HL-60 (cell line): ENCODE measurements at regions not wholly inside any gene's neighbourhood (a gene's known extent, or its start where the extent isn't known, plus 50 kb on each side); places are given as distances from the start of the nearest gene placed in this dataset.

Source experiments
- DNase-seq, 2 experiments: peaks; one replicate each; pipeline ENCODE4 v3.0.0-alpha.2; 2010 to 2020; ENCODE audit warnings: low read depth in 1 of 2, low spot score in 1 of 2
- H3K27ac ChIP-seq: fragments of 250-450 bp; sonication (Bioruptor Pico); replicated peaks from 2 replicates; pipeline ENCODE4 v1.5.1; 2020; ENCODE audit warnings: mild to moderate bottlenecking, moderate library complexity
- H3K27me3 ChIP-seq: fragments of 250-450 bp; sonication (Bioruptor Pico); 2 replicates; pipeline ENCODE4 v1.5.1; 2021; ENCODE audit warnings: mild to moderate bottlenecking, moderate library complexity; ENCODE audit not compliant: insufficient read depth, poor library complexity, severe bottlenecking
- H3K4me3 ChIP-seq: replicated peaks from 2 replicates; pipeline ENCODE4 v1.5.1; 2011; ENCODE audit warnings: mild to moderate bottlenecking, control low read depth, low read length; ENCODE audit not compliant: insufficient read depth
- GABPA ChIP-seq: IDR thresholded peaks from 2 replicates; pipeline ENCODE4 v1.6.1; 2012; ENCODE audit warnings: low read depth
- POLR2AphosphoS5 ChIP-seq: IDR thresholded peaks from 2 replicates; pipeline ENCODE4 v1.6.1; 2012; ENCODE audit warnings: low read depth
- SPI1 ChIP-seq: IDR thresholded peaks from 2 replicates; pipeline ENCODE4 v1.6.1; 2012; ENCODE audit warnings: low read depth, mild to moderate bottlenecking, borderline replicate concordance
- TF ChIP-seq, protein P1 (sequence below): IDR thresholded peaks from one replicate; pipeline ENCODE4 v1.5.1; 2011; ENCODE audit warnings: low read length, control low read depth, inconsistent platforms; ENCODE audit not compliant: insufficient read depth
- TF ChIP-seq, protein P2 (sequence below): IDR thresholded peaks from 2 replicates; pipeline ENCODE4 v1.6.1; 2012; ENCODE audit warnings: low read depth; ENCODE audit not compliant: insufficient replicate concordance

DNA sequence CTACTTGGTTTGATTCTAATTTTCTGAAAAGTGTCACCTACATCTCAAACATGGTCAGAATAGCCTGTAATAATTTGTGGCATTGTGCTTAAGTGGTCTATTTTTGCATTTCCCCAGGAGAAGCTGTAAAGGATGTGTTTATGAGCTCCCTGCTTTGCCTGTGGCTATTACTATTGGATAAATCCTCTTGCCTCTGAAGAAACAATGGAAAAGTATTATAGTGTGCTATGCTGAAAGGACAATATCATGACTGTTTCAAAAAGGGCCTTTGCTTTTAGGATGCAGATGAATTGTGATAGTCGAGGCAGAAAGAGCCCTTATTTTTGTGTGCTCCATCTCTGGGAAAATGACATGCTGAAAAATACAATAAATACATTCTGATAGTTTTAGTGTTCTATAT, 94.1 kb upstream of the ARMC3 start:
- Histone ChIP-seq H3K27me3 (no peaks in the 10 kb centered on the region), H3K4me3 (no peak overlapping the region), H3K27ac (no peak overlapping the region)
- TF ChIP-seq SPI1 (no peak), GABPA (no peak), POLR2AphosphoS5 (no peak)
- TF ChIP-seq, protein P1, sequence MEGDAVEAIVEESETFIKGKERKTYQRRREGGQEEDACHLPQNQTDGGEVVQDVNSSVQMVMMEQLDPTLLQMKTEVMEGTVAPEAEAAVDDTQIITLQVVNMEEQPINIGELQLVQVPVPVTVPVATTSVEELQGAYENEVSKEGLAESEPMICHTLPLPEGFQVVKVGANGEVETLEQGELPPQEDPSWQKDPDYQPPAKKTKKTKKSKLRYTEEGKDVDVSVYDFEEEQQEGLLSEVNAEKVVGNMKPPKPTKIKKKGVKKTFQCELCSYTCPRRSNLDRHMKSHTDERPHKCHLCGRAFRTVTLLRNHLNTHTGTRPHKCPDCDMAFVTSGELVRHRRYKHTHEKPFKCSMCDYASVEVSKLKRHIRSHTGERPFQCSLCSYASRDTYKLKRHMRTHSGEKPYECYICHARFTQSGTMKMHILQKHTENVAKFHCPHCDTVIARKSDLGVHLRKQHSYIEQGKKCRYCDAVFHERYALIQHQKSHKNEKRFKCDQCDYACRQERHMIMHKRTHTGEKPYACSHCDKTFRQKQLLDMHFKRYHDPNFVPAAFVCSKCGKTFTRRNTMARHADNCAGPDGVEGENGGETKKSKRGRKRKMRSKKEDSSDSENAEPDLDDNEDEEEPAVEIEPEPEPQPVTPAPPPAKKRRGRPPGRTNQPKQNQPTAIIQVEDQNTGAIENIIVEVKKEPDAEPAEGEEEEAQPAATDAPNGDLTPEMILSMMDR = no peak
- TF ChIP-seq, protein P2, sequence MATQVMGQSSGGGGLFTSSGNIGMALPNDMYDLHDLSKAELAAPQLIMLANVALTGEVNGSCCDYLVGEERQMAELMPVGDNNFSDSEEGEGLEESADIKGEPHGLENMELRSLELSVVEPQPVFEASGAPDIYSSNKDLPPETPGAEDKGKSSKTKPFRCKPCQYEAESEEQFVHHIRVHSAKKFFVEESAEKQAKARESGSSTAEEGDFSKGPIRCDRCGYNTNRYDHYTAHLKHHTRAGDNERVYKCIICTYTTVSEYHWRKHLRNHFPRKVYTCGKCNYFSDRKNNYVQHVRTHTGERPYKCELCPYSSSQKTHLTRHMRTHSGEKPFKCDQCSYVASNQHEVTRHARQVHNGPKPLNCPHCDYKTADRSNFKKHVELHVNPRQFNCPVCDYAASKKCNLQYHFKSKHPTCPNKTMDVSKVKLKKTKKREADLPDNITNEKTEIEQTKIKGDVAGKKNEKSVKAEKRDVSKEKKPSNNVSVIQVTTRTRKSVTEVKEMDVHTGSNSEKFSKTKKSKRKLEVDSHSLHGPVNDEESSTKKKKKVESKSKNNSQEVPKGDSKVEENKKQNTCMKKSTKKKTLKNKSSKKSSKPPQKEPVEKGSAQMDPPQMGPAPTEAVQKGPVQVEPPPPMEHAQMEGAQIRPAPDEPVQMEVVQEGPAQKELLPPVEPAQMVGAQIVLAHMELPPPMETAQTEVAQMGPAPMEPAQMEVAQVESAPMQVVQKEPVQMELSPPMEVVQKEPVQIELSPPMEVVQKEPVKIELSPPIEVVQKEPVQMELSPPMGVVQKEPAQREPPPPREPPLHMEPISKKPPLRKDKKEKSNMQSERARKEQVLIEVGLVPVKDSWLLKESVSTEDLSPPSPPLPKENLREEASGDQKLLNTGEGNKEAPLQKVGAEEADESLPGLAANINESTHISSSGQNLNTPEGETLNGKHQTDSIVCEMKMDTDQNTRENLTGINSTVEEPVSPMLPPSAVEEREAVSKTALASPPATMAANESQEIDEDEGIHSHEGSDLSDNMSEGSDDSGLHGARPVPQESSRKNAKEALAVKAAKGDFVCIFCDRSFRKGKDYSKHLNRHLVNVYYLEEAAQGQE = no peak
- no peak for DNase-seq

DNA sequence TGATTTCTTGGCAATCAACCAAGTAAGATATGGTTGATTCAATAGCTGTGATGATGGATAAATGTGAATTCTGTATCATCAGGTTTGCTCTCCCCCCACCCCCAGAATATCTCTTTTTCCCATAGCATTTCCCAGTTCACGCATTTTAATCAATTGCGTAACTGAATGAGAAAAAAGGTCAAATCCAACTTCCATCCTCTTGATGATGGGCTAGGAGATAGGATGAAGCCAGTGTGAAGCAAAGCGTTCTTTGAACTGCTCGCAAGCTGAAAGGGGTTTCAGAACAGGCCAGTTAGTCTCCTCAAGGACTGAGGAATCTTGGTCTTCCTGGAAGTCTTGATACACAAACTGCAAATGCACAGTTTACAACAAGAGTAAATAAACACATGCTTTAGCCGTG, 94.5 kb upstream of the ARMC3 start:
- TF ChIP-seq GABPA = no peak
- no peak for TF ChIP-seq SPI1
- TF ChIP-seq POLR2AphosphoS5 = no peak
- TF ChIP-seq, protein P1 = no peak
- TF ChIP-seq, protein P2 = no peak
- DNase-seq = no peak

DNA sequence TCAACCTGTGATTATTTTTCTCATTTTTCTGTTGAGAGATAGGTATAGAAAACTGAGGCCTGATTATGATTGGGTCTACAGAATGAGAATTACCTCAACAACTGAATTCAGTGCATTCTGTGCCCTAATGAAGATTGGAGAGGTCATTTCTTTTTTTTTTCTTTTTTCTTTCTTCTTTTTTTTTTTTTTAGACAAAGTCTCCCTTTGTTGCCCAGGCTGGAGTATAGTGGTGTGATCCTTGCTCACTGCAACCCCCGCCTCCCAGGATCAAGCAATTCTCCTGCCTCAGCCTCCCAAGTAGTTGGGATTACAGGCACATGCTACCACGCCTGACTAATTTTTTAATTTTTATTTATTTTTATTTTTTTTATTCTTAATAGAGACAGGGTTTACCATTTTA, 95.0 kb upstream of the ARMC3 start:
- H3K4me3 ChIP-seq = no peak overlapping the region
- no peaks in the 10 kb centered on the region for H3K27me3 ChIP-seq
- no peak for DNase-seq
- TF ChIP-seq, protein P2 = no peak
- no peak for TF ChIP-seq POLR2AphosphoS5
- H3K27ac ChIP-seq = no peak overlapping the region

More for the DNA sequence above, 94.5 kb upstream of the ARMC3 start:
- no peaks in the 10 kb centered on the region for H3K27me3 ChIP-seq
- H3K27ac ChIP-seq = no peak overlapping the region
- no peak overlapping the region for H3K4me3 ChIP-seq
